ENCODE measurements at regions not wholly inside any gene's neighbourhood (a gene's known extent, or its start where the extent isn't known, plus 50 kb on each side); places are given as distances from the start of the nearest gene placed in this dataset.

GRCh38 chr13:106918557-106918860, 350.6 kb upstream of the ARGLU1 start:
- Mint-ChIP-seq H3K27ac (no peak overlapping the region), H3K27me3 (no peaks in the 10 kb centered on the region), H3K4me3 (ENCODE audit: low read depth) (peak overlapping the region; percentile 81), H3K4me1 (ENCODE audit: low read depth) (peaks cover 20% of the 10 kb centered on the region), H3K36me3 (ENCODE audit: insufficient read depth) (no peaks in the 10 kb centered on the region), H3K9me3 (ENCODE audit: low read depth) (no peaks in the 10 kb centered on the region)
- no peak for DNase-seq (ENCODE audit: low spot score, unreplicated experiment)
- TF ChIP-seq CTCF (IDR thresholded peaks at IDR 0.05; ENCODE audit: unreplicated experiment), result no peak

- DNase-seq (ENCODE audit: low spot score, unreplicated experiment), result peak; percentile 78
- no peaks in the 10 kb centered on the region for H3K36me3 Mint-ChIP-seq (ENCODE audit: insufficient read depth)
- peak overlapping the region; percentile 89 for H3K27ac Mint-ChIP-seq
- peak overlapping the region; percentile 81 for H3K4me3 Mint-ChIP-seq (ENCODE audit: low read depth)
- no peaks in the 10 kb centered on the region for H3K27me3 Mint-ChIP-seq
- TF ChIP-seq CTCF (IDR thresholded peaks at IDR 0.05; ENCODE audit: unreplicated experiment), result peak; percentile 99
- H3K9me3 Mint-ChIP-seq (ENCODE audit: low read depth), result no peaks in the 10 kb centered on the region
- peaks cover 17% of the 10 kb centered on the region for H3K4me1 Mint-ChIP-seq (ENCODE audit: low read depth)
Measured at GRCh38 chr13:106917673-106918556, 350.0 kb upstream of the ARGLU1 start.

GRCh38 chr13:106917024-106917571, 349.2 kb upstream of the ARGLU1 start:
- no peaks in the 10 kb centered on the region for H3K36me3 Mint-ChIP-seq (ENCODE audit: insufficient read depth)
- peaks cover 14% of the 10 kb centered on the region for H3K4me1 Mint-ChIP-seq (ENCODE audit: low read depth)
- no peaks in the 10 kb centered on the region for H3K27me3 Mint-ChIP-seq
- peak overlapping the region; percentile 81 for H3K4me3 Mint-ChIP-seq (ENCODE audit: low read depth)
- H3K27ac Mint-ChIP-seq, result no peak overlapping the region
- no peak for DNase-seq (ENCODE audit: low spot score, unreplicated experiment)
- TF ChIP-seq CTCF (IDR thresholded peaks at IDR 0.05; ENCODE audit: unreplicated experiment), result no peak
- H3K9me3 Mint-ChIP-seq (ENCODE audit: low read depth), result no peaks in the 10 kb centered on the region

GRCh38 chr13:106916329-106916976, 348.5 kb upstream of the ARGLU1 start:
- H3K27me3 Mint-ChIP-seq, result no peaks in the 10 kb centered on the region
- no peaks in the 10 kb centered on the region for H3K9me3 Mint-ChIP-seq (ENCODE audit: low read depth)
- TF ChIP-seq CTCF (IDR thresholded peaks at IDR 0.05; ENCODE audit: unreplicated experiment), result no peak
- peak overlapping the region; percentile 81 for H3K4me3 Mint-ChIP-seq (ENCODE audit: low read depth)
- no peak for DNase-seq (ENCODE audit: low spot score, unreplicated experiment)
- peaks cover 13% of the 10 kb centered on the region for H3K4me1 Mint-ChIP-seq (ENCODE audit: low read depth)
- no peak overlapping the region for H3K27ac Mint-ChIP-seq
- no peaks in the 10 kb centered on the region for H3K36me3 Mint-ChIP-seq (ENCODE audit: insufficient read depth)

- H3K36me3 Mint-ChIP-seq (ENCODE audit: insufficient read depth), result no peaks in the 10 kb centered on the region
- no peaks in the 10 kb centered on the region for H3K9me3 Mint-ChIP-seq (ENCODE audit: low read depth)
- no peak for TF ChIP-seq CTCF (IDR thresholded peaks at IDR 0.05; ENCODE audit: unreplicated experiment)
- H3K27ac Mint-ChIP-seq, result no peak overlapping the region
- no peak for DNase-seq (ENCODE audit: low spot score, unreplicated experiment)
- peaks cover 13% of the 10 kb centered on the region for H3K4me1 Mint-ChIP-seq (ENCODE audit: low read depth)
- no peak overlapping the region for H3K4me3 Mint-ChIP-seq (ENCODE audit: low read depth)
- H3K27me3 Mint-ChIP-seq, result no peaks in the 10 kb centered on the region
Measured at GRCh38 chr13:106915146-106915545, 347.2 kb upstream of the ARGLU1 start.

Measured in progenitor cell of endocrine pancreas (in vitro differentiated cells).